Activated T-helper 1 cell treated with anti-CD3 and anti-CD28 coated beads, Interleukin-2, amount 50 U/mL, for 16 hours (primary cell): ENCODE measurements at regions not wholly inside any gene's neighbourhood (a gene's known extent, or its start where the extent isn't known, plus 50 kb on each side); places are given as distances from the start of the nearest gene placed in this dataset.

Source experiments
- DNase-seq, 2 donors: peaks; one replicate each; pipeline ENCODE4 v3.0.0-alpha.2; 2020; ENCODE audit warnings: low read depth in 1 of 2, low spot score in 1 of 2

DNA sequence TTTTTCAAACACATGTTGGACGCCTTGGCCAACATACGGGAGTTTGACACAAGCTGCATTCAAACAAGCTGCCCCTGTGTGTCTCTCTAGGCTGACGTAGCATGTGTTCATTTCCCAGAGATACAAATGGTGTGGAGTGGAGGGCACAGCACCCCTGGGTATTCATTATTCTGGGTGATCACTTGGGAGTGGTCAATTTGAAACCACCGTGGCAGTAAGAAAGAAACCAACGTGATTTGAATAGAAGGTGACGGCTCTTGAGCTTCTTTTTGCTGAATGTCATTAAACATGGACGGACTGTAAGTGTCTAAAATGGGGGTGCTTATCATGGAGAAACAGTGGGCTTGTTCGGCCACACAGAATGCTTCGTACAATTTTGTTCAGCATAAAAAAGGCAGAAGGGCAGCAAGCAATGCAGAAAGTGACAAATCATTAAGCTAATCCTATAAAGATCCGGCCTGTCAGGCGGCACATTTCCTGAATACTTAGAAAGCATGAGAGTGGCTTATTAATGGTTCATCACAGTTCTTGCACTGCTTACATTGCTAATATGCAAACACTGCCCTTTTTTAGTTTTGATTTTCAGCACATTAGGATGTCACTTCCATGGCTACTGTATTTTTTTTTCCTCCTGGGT, 1261.9 kb upstream of the CITED2 start:
- DNase-seq, result no peak

DNA sequence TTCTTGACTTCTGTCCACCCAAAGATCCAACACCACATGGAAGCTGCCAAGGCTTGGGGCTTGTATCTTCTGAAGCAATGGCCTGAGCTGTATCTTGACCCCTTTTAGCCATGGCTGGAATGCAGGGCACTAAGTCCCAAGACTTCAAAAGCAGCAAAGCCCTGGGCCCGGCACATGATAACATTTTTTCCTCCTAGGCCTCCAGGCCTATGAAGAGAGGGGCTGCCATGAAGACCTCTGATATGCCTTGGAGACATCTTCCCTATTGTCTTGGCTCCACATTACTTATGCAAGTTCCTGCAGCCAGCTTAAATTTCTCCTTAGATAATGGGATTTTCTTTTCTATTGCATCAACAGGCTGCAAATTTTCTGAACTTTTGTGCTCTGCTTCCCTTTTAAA, 1252.6 kb upstream of the CITED2 start:
- no peak for DNase-seq

DNA sequence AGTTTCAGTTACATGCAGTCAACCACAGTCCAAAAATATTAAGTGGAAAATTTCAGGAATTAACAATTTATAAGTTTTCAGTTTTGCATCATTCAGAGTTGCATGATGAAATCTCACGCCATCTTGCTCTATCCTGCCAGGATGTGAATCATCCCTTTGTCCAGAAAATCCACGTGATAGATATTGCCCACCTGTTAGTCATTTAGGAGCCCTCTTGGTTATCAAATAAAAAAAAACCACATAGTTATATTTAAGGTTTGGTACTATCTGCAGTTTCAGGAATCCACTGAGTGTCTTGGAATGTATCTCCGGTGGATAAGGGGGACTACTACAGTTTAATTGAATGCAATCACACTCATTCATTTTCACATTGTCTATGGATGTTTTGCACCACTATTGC, 1249.0 kb upstream of the CITED2 start:
- no peak for DNase-seq

DNA sequence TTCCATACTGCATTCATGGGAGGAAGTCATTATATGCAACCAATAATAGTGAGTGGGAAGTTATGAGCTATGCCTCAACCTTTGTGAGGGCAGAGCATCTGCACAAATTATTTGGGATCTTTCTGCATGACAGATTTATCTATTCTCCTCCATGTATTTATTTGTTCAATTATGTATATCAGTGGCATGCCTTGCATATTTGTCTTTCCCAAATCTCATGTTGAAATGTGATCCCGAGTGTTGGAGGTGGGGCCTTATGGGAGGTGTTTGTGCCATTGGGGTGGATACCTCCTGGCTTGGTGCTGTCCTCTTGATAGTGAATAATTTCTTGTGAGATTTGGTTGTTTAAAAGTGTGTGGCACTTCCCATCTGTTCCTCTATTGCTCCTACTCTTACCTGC, 1246.0 kb upstream of the CITED2 start:
- DNase-seq, result no peak

DNA sequence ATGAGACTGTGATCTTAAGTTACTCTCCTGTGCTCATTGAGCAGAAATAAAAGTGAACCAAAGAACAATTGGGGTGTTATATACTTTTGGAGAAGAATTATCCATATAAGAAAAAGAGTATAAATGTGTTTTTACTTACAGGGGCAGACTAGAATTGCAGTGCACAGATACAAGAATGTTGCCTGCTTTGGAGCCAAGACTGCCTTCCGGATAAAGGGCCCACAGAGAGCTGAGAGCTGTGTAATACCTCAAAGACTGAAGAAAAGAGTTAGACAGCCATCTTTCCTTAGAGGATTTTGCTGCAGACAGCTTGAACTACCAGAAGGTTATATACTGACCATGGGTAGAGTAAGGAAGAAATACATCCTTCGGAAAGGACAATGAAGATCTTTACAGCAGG, 1235.5 kb upstream of the CITED2 start:
- DNase-seq, result no peak

DNA sequence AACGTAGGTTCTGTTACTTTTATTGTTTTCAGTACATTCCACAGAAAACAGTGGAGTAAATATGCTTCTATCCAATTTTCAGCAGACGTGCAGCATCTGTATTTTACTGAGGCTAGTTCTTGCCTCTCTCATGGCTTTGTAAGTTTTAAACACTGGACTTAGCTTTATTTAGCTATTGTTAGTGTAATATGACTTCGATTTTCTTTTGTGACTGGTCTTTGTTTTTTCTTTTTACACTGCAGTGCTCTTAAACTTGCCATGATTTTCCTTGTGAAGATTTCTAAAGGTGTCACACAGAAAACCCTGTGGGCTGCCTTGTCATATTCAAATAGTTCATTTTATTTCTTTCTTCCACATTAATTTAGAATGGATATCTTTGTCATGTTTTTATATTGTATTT, 1234.9 kb upstream of the CITED2 start:
- DNase-seq, result no peak

DNA sequence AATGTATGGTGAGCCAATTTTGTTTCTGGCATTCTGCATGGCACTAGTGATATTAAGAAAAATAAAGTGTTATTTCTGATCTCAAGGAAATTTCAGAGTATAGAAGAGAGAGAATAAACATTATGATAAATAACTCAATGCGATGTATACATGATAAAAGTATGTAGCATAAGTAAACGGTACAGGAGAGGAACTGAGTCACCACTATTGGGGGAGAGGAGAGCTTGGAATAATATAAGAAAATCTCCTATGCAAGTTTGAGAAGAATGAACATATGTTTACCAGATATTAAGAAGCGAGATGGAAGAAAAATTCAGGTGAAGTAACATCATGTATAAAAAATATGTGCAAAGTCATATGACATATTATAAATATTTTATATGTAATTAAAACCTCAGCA, 1230.3 kb upstream of the CITED2 start:
- DNase-seq, result no peak

DNA sequence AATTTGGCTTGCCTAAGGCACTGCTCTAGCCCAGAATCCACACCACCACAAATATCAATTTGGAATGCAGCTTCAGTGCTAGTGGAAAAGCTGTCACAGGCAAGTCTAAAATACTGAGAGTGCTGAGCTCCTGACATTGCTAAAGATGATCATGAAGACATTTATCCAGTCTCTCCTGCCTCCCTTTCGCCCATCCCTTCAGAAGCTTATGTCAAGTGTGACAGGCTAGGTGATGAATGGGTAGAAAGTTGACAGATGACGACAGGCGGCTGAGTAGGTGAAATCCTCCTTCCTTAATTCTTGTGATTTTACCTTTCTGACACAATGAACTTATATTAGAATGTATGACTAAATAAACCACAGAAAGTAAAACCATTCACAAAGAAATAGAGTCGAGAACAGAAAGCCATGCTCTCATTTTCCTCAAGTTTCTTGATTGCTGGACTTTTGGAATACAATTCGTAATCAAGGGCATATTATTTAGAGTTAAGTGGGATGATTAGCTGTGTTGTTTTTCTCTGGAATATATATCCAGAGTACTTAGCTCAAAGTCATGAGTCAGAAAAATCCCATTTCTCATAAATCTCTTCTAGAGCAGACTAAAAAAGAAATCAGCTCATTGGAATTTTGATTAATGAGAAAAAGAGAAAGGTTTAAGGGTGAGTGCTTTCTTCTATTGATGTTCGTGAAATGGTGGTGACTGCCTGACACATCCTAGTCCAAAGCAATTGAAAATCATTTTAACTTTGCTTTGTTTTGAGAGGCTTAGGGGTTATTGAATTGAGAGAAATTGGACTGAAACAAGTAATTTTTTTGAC, 1228.2 kb upstream of the CITED2 start:
- no peak for DNase-seq

DNA sequence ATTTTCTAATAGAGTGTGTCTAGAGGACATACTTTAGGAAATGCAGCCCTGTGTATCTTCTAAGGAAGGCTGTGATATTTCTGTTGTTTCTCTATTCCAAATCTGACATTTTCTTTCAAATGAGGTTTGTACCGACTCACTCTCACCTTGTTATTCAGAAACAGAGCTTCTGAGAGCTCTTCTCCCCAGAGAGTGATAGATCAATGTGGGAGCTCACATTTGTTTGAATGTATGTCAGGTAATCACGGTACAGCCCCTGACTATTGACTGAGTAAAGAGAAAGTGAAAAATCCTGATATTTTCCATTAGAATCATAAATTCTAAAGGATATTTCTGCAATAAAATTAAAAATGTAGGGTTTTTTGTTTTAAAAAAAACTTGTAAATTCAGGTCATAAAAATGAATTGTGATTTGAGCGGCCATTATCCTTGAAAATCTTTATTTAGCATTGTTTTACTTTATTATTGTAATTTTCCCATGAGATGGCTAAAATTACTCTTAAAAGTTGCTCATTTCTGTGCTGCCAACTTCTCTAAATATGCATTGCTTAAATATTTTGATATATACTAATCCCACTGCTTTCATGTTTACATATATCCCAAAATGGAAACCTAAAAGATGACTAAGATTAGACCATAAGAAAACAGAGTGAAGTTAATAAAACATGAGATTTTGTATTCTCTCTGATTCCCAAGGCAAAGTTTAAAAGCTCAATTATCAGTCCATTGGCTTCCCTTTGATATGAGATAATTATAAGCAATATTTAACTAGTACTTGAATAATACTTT, 1226.8 kb upstream of the CITED2 start:
- DNase-seq, result no peak

DNA sequence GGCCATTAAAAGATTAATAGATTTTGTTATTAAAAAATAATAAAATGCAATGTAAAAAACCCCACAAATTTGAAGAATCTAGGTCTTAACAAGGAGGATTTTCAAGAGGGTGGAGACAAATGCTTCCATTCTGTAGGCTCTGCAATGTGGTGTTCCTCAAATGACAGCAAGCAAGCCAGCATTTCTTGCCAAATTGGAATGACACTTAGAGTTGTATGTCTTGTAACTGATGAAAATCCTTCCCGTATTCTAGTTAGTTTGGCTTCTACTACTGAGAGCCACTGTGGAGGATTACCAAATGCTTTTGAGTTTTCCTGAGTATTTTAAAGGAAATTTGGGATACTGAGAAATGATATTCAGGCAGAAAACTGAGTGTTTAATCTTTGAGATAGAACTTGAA, 1225.5 kb upstream of the CITED2 start:
- DNase-seq, result no peak

DNA sequence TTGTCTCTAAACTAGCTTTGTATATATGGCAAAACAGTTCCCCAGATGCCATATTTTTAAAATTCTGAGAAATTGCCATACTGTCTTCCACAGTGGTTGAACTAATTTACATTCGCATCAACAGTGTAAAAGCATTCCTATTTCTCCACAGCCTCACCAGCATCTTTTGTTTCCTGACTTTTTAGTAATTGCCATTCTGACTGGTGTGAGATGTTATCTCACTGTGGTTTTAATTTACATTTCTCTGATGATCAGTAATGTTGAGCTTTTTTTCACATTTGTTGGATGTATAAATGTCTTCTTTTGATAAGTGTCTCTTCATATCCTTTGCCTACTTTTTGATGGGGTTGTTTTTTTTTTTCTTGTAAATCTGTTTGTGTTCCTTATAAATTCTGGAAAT, 1222.7 kb upstream of the CITED2 start:
- DNase-seq, result no peak

DNA sequence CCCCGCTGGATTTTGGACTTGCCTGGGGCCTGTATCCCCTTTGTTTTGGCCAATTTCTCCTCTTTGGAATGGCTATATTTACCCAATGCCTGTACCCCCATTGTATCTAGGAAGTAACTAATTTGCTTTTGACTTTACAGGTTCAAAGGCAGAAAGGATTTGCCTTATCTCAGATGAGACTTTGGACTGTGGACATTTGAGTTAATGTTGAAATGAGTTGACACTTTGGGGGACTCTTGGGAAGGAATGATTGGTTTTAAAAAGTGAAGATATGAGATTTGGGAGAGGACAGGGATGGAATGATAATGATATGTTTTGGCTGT, 1220.3 kb upstream of the CITED2 start:
- no peak for DNase-seq

DNA sequence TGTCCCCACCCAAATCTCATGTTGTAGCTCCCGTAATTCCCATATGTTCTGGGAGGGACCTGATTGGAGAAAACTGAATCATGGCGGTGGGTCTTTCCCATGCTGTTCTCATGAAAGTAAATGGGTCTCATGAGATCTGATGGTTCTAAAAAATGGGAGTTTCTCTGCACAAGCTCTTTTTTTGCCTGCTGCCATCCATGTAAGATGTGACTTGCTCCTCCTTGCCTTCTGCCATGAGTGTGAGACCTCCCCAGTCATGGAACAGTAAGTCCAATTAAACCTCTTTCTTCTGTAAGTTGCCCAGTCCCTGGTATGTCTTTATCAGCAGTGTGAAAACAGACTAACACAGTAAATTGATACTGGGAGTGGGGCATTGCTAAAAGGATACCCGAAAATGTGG, 1218.4 kb upstream of the CITED2 start:
- no peak for DNase-seq

DNA sequence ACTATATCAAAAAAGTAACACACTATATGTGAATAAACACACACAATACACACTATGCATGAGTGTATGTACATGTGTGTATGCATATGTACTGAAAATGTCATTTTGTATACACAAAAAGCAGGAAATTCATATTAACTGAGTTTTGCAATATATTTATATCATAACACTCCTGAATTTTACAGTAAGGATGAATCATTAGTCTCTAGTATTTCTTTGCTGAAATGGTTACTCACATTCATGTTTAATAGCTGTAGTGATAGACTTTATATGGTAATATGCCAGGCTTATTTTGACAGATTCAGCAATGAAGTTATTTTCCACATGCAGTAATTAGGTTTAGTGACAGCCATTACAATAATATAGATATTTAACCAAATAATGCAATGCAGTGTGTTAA, 1216.2 kb upstream of the CITED2 start:
- DNase-seq, result no peak

DNA sequence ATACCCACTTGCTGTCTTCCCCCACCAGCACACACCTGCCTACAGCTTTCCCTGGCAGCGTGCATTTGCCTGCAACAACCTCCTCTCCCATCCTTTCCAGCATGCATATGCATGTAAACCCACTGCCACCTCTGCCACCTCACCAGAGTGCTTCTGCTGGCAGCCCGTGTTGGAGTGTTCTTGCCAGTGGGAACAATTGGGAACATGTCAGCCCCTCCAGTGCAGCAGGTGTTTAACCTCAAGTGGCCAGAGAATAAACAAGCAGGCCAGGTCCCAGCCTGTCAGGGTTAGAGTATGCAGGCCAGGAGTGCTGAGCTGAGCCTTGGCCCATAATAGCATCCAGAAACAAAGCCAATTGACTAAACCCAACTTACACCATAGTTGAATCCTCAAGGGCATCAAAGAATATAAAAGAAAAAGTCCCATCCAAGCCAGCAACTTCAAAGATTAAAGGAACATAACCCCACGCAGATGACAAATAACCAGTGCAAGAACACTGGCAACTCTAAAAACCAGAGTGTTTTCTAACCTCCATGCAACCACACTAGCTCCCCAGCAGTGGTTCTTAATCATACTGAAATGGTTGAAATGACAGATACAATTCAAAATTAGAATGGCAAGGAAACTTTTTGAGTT, 1212.1 kb upstream of the CITED2 start:
- no peak for DNase-seq

DNA sequence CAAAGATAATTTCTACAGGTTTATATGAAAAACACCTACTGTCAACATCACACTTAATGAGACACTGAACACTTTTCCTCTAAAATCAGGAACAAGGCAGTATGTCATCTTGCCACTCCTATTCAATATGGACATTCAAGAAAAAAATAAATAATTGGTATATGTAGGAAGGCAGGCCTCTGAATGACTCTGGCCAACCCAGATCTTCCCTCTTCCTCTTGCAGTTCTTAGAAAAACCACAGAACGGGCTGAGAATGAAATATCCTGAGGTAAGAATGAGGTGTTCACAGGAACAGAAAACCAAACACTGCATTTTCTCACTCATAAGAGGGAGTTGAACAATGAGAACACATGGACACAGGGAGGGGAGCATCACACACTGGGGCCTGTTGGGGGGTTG, 1207.2 kb upstream of the CITED2 start:
- DNase-seq, result no peak

DNA sequence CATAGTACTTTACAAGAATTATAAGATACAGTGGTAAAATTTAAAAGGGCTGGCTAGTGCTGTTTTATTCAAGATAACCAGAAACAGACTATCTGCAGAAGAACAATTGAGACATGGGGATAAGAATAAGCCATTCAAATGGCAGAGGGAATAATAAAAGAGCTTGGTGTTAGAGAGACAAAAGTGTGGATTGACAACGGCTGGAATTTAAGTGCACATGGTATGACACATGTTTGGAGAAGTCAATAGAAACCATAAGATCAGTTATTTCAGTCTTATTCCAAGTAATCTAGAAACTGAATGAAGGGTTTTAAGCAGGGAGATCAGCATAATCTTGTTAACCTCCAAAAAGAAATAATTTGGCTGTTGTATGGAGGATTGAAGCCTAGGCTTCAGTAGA, 1205.5 kb upstream of the CITED2 start:
- DNase-seq, result no peak

DNA sequence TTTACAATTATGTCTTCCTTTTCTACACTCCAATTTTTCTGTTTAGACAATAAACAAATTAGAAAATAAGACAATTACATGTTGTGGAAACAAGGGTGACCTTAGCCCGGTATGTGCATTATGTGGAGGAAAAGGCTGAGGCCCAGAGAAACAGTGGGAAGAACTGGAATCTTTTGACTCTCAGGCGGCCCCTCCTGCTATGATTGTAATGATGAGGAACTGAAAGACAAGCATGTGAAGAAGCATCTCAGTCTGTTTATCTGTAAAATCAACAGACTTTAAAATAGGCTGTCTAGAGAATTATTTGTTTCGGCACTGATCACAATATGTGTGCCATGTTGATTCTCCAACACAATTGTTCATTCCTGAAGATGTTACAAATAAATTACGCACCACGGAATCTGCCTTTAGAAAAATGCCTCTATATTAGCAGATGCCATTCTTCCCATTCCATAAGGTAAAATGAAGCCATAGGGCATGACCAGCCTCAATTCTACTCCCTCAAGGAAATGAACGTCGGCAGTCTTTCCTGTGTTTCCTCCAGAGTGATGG, 1201.6 kb upstream of the CITED2 start:
- no peak for DNase-seq

DNA sequence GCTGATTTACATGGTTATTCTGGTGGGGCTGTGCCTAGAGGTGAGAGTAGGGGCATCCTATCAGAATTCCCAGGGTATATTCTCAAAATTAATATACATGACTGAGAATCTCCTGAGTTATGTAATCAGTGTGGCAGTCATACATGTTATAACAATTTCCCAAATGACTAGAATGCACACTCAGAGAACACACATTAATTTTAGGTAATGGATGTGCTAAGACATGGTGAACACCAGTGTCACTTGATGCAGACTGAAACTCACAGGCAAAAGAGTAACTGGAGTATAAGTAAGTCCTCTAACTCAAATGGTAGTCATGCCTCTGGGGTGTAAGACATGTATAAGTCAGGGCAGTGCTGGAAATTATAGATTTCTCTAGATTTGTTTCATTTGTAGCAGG, 1198.4 kb upstream of the CITED2 start:
- DNase-seq, result no peak

DNA sequence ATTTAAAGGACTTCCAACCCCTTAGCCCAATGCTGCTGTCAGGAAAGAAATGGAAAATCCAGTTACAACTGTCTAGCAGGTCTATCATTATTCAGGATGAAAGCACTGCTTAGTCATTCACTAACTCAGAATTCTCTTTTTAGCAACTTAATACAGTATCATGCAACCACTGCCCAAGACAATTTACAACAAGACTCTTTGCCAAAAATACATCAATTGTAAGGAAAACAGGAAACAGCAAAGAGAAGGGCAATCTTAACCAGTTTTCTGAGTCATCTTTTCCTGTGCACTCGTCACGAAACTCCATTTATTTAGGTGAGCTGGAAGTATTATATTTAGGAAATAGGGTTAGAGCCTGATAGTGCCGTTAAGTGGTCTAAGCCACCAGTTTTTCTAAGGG, 1197.7 kb upstream of the CITED2 start:
- no peak for DNase-seq

DNA sequence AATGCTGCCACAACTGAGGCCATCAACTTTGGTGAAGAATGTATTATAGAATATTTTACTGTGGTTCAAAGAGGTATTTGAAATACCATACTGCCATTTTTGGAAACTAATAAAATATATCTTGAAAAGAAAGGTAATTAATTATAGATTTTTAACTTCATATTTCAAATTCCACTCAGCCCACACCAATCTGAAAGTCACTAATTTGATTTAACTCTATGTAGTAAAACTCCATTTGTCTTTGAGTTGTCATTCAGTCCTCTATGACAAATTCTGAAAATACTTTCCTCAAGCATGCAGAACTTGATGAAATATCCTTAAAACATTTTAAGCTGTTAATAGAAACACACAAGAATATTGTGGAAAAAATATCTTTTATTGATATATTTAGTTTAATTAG, 1196.7 kb upstream of the CITED2 start:
- no peak for DNase-seq

DNA sequence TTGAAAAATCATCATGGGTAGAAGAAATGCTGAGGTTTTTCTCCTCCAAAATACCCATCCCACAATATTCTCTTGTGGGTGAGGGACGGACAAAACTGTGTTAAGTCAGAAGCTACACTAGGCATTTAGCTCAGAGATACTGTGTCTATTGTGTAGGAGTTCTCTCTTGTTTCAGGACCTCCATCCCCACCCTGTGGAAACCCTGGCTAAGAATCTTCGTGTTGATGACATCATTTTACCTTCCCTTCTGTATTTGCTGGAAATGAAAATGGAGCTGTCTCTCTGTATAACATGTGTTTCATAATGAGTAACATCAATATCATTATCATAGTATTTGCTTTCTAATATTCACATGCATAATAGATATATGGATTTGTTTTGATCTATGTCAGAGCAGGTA, 1193.0 kb upstream of the CITED2 start:
- no peak for DNase-seq
